ENCODE measurements at regions not wholly inside any gene's neighbourhood (a gene's known extent, or its start where the extent isn't known, plus 50 kb on each side); places are given as distances from the start of the nearest gene placed in this dataset.

- Mint-ChIP-seq H3K36me3 (ENCODE audit: low read depth) (no peaks in the 10 kb centered on the region), H3K4me3 (no peak overlapping the region), H3K27me3 (peaks cover 11% of the 10 kb centered on the region), H3K9me3 (no peaks in the 10 kb centered on the region), H3K27ac (no peak overlapping the region), H3K4me1 (ENCODE audit: low read depth) (no peaks in the 10 kb centered on the region)
- Histone ChIP-seq H3K9me3 (ENCODE audit: control insufficient read depth in 1 of 2, insufficient read depth in 1 of 2, low read length in 2 of 2) (no peaks in the 10 kb centered on the region), H3K4me3 (ENCODE audit: low read length) (no peak overlapping the region), H3K27me3 (ENCODE audit: control insufficient read depth in 1 of 2, insufficient read depth in 2 of 2, low read length in 2 of 2) (no peaks in the 10 kb centered on the region), H3K36me3 (ENCODE audit: insufficient read depth, low read length) (no peaks in the 10 kb centered on the region), H3K4me1 (ENCODE audit: insufficient read depth, low read length) (no peaks in the 10 kb centered on the region), H3K27ac (ENCODE audit: low read depth in 1 of 2, low read length in 2 of 2) (no peak overlapping the region)
- ATAC-seq (ENCODE audit: poor library complexity): no peak
- CTCF ChIA-PET: no interaction called here
- no peak for DNase-seq
- TF ChIP-seq, protein P1, sequence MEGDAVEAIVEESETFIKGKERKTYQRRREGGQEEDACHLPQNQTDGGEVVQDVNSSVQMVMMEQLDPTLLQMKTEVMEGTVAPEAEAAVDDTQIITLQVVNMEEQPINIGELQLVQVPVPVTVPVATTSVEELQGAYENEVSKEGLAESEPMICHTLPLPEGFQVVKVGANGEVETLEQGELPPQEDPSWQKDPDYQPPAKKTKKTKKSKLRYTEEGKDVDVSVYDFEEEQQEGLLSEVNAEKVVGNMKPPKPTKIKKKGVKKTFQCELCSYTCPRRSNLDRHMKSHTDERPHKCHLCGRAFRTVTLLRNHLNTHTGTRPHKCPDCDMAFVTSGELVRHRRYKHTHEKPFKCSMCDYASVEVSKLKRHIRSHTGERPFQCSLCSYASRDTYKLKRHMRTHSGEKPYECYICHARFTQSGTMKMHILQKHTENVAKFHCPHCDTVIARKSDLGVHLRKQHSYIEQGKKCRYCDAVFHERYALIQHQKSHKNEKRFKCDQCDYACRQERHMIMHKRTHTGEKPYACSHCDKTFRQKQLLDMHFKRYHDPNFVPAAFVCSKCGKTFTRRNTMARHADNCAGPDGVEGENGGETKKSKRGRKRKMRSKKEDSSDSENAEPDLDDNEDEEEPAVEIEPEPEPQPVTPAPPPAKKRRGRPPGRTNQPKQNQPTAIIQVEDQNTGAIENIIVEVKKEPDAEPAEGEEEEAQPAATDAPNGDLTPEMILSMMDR (IDR thresholded peaks at IDR 0.05): no peak
- intact Hi-C loops (cut with DNase I, micrococcal nuclease): no loop called here
- POLR2A ChIA-PET: no interaction called here
These were observed 100.9 kb downstream of the QRSL1 start for GRCh38 chr6:106730264-106730663.

DNA sequence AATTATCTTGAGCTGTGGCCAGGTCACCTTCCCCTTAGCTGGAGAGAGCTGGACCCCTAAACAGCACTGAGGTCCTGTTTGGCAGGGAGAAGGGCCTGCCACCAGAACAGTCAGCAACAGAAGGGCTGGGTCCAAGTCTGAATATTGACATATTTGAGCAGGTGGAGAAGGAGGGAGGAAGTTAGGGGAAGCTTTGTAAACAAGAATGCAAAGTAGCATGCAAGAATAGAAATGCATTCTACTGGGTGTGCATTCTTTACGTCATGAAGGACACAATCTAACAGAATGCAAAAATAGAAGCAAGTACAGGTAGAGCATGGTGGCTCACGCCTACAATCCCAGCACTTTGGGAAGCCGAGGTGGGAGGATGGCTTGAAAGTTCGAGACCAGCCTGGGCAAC is 100.5 kb downstream of the QRSL1 start:
- no peak for ATAC-seq (ENCODE audit: poor library complexity)
- CTCF ChIA-PET: no interaction called here
- peaks cover 12% of the 10 kb centered on the region for H3K27me3 Mint-ChIP-seq

GRCh38 chr6:106728296-106728870 is 99.0 kb downstream of the QRSL1 start:
- Mint-ChIP-seq H3K36me3 (ENCODE audit: low read depth) (no peaks in the 10 kb centered on the region), H3K27me3 (peaks cover 18% of the 10 kb centered on the region), H3K4me1 (ENCODE audit: low read depth) (no peaks in the 10 kb centered on the region), H3K4me3 (no peak overlapping the region), H3K27ac (no peak overlapping the region), H3K9me3 (no peaks in the 10 kb centered on the region)
- no peak overlapping the region for H3K27ac ChIP-seq (ENCODE audit: low read depth in 1 of 2, low read length in 2 of 2)
- TF ChIP-seq, protein P1 (IDR thresholded peaks at IDR 0.05): no peak
- no peak overlapping the region for H3K4me3 ChIP-seq (ENCODE audit: low read length)
- intact Hi-C loops (cut with DNase I, micrococcal nuclease): no loop called here
- DNase-seq (no peak), ATAC-seq (ENCODE audit: poor library complexity) (no peak)
- ChIA-PET CTCF (interaction anchor here (0.6 kb wide), 1 partner anchor 47 kb away, joined by 3 read pairs; no protein-coding TSS in a partner anchor), POLR2A (no interaction called here)
- H3K9me3 ChIP-seq (ENCODE audit: control insufficient read depth in 1 of 2, insufficient read depth in 1 of 2, low read length in 2 of 2): no peaks in the 10 kb centered on the region
- H3K4me1 ChIP-seq (ENCODE audit: insufficient read depth, low read length): no peaks in the 10 kb centered on the region
- H3K36me3 ChIP-seq (ENCODE audit: insufficient read depth, low read length): no peaks in the 10 kb centered on the region
- no peaks in the 10 kb centered on the region for H3K27me3 ChIP-seq (ENCODE audit: control insufficient read depth in 1 of 2, insufficient read depth in 2 of 2, low read length in 2 of 2)

More for the DNA sequence above, 100.5 kb downstream of the QRSL1 start:
- Histone ChIP-seq H3K27ac (ENCODE audit: low read depth in 1 of 2, low read length in 2 of 2) (no peak overlapping the region), H3K4me1 (ENCODE audit: insufficient read depth, low read length) (no peaks in the 10 kb centered on the region), H3K4me3 (ENCODE audit: low read length) (no peak overlapping the region), H3K36me3 (ENCODE audit: insufficient read depth, low read length) (no peaks in the 10 kb centered on the region), H3K27me3 (ENCODE audit: control insufficient read depth in 1 of 2, insufficient read depth in 2 of 2, low read length in 2 of 2) (no peaks in the 10 kb centered on the region), H3K9me3 (ENCODE audit: control insufficient read depth in 1 of 2, insufficient read depth in 1 of 2, low read length in 2 of 2) (no peaks in the 10 kb centered on the region)
- no peak overlapping the region for H3K27ac Mint-ChIP-seq
- H3K36me3 Mint-ChIP-seq (ENCODE audit: low read depth): no peaks in the 10 kb centered on the region
- TF ChIP-seq, protein P1 (IDR thresholded peaks at IDR 0.05): no peak
- no peak for DNase-seq
- intact Hi-C loops (cut with DNase I, micrococcal nuclease): no loop called here
- POLR2A ChIA-PET: no interaction called here
- no peaks in the 10 kb centered on the region for H3K9me3 Mint-ChIP-seq
- no peak overlapping the region for H3K4me3 Mint-ChIP-seq
- H3K4me1 Mint-ChIP-seq (ENCODE audit: low read depth): no peaks in the 10 kb centered on the region
